Medulla oblongata (tissue), 1 donor: ENCODE measurements at regions not wholly inside any gene's neighbourhood (a gene's known extent, or its start where the extent isn't known, plus 50 kb on each side); places are given as distances from the start of the nearest gene placed in this dataset.
A peak's percentile ranks its signal among the peaks of the same experiment; 100 is the strongest.
"Not testable (repeated sequence)": the region's sequence is repeated elsewhere in the genome, so short reads cannot be mapped to it uniquely, and the experiment has no call there.

Experiments used
- DNase-seq: peaks from one replicate; pipeline ENCODE4 v3.0.0-alpha.2; 2015; ENCODE audit errors: extremely low spot score

GRCh38 chr1:172837816-172838679 is 179.1 kb downstream of the FASLG start:
- DNase-seq: no peak

- DNase-seq: no peak
Measured at GRCh38 chr1:172838680-172839313, 179.9 kb downstream of the FASLG start.

- DNase-seq: not testable (repeated sequence)
Measured at GRCh38 chr1:172839639-172840038, 180.7 kb downstream of the FASLG start.

- DNase-seq: no peak
Measured at GRCh38 chr1:172843444-172843843, 184.5 kb downstream of the FASLG start.

- DNase-seq: peak; percentile 20
Measured at GRCh38 chr1:172845371-172845770, 186.5 kb downstream of the FASLG start.

- DNase-seq: no peak
Measured at GRCh38 chr1:172845865-172846264, 187.0 kb downstream of the FASLG start.

GRCh38 chr1:172847814-172848213 is 188.9 kb downstream of the FASLG start:
- not testable (repeated sequence) for DNase-seq

- DNase-seq: no peak
Measured at GRCh38 chr1:172849653-172850052, 190.8 kb downstream of the FASLG start.

GRCh38 chr1:172851077-172851476 is 192.2 kb downstream of the FASLG start:
- no peak for DNase-seq

- DNase-seq: no peak
Measured at GRCh38 chr1:172851856-172852255, 193.0 kb downstream of the FASLG start.

- not testable (repeated sequence) for DNase-seq
Measured at GRCh38 chr1:172855983-172856382, 194.8 kb downstream of the TNFSF18 start.

GRCh38 chr1:172863031-172863430 is 187.7 kb downstream of the TNFSF18 start:
- no peak for DNase-seq

- DNase-seq: no peak
Measured at GRCh38 chr1:172867216-172867818, 183.4 kb downstream of the TNFSF18 start.

GRCh38 chr1:172870901-172871606 is 179.7 kb downstream of the TNFSF18 start:
- DNase-seq: no peak

GRCh38 chr1:172874950-172875349 is 175.8 kb downstream of the TNFSF18 start:
- DNase-seq: no peak

GRCh38 chr1:172875892-172876291 is 174.8 kb downstream of the TNFSF18 start:
- no peak for DNase-seq

- DNase-seq: no peak
Measured at GRCh38 chr1:172882385-172882784, 168.4 kb downstream of the TNFSF18 start.

- DNase-seq: no peak
Measured at GRCh38 chr1:172882791-172883386, 167.9 kb downstream of the TNFSF18 start.

- peak; percentile 16 for DNase-seq
Measured at GRCh38 chr1:172883387-172883791, 167.4 kb downstream of the TNFSF18 start.

GRCh38 chr1:172883844-172884243 is 166.9 kb downstream of the TNFSF18 start:
- no peak for DNase-seq

GRCh38 chr1:172885411-172885810 is 165.3 kb downstream of the TNFSF18 start:
- no peak for DNase-seq

- DNase-seq: no peak
Measured at GRCh38 chr1:172885971-172886370, 164.8 kb downstream of the TNFSF18 start.
